SIG-M5 (cell line): ENCODE measurements at regions not wholly inside any gene's neighbourhood (a gene's known extent, or its start where the extent isn't known, plus 50 kb on each side); places are given as distances from the start of the nearest gene placed in this dataset.

Experiments used
- DNase-seq: peaks from one replicate; lab custom pipeline; 2025; lab: John Stamatoyannopoulos, UW

DNA sequence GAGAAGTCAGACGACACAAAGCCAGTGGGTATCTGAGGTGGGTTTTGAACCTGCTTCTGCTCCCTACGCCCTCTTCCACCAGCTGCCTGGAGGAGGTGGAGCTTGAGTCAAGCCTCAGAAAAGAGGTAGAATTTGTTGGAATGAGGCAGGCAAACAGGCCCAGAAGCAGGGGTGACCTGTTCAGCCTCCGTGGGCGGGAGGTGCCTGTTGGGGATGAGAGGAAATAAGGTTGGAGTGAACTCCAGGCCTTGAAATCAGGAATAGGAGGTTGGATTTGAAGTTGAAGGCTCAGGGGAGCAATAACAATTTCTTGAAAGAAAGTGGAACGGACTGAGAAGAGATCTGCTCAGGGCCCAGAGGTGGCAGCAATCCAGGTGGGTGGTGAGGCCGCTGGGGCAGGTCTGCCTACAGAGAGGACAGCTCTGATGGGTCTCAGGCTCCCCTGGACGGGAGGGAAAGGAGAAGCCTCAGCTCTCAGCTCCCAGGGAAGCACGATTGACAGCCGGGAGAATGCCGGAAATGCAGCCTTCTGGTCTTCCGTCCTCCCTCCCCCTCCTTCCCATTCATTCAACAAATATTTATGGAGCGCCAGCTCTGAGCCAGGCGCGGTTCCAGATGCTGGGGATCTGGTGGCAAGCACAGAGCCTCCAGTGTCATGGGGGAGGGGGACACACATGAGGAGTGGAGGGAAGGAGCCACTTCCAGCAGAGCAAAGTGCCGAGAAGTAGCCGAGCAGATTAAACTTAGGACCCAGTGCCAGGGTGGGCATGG, 61.9 kb upstream of the CIBAR2 start:
- DNase-seq: no peak

DNA sequence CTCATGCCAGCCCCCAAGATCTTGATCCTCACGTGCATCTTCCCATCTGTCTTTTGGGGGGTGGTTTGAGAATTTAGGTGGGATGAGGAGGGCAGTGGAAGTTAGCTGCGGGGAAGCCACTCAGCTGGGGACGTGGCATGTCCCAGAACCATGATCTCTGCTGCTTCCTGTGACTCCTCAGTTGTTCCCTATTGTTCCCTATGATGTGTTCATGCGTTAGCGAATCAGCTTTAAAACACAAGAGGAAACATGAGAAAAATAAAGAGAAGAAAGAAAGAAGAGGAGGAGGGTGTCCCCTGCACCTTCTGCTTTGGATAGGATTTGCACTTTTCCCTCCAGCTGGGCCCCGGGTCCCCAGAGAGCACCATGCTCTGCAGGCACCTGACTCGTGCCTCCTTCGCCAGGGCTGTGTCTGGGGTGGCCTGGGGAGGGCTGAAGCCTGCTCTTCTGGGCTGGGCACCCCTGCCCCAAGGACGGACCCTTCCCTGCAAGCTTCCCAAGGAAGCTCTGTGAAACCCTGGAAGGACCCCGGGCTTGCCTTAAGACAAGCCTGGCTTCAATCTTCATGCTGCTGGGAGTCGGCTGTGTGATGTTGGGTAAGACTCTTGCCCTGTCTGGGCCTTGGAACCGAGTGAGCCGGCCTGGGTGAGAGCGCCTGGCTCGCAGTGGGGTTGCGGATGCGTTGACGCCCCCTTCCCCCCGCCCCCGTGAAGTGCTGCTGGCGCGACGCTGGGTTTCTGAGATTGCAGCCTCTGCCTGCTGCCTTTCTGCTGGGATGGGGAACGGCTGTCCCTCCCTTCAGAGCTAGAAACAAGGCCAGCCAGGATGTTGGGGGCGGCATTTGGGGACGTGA, 62.8 kb upstream of the CIBAR2 start:
- DNase-seq: no peak

GRCh38 chr16:85175724-85176233, 63.5 kb upstream of the CIBAR2 start:
- DNase-seq: no peak

DNA sequence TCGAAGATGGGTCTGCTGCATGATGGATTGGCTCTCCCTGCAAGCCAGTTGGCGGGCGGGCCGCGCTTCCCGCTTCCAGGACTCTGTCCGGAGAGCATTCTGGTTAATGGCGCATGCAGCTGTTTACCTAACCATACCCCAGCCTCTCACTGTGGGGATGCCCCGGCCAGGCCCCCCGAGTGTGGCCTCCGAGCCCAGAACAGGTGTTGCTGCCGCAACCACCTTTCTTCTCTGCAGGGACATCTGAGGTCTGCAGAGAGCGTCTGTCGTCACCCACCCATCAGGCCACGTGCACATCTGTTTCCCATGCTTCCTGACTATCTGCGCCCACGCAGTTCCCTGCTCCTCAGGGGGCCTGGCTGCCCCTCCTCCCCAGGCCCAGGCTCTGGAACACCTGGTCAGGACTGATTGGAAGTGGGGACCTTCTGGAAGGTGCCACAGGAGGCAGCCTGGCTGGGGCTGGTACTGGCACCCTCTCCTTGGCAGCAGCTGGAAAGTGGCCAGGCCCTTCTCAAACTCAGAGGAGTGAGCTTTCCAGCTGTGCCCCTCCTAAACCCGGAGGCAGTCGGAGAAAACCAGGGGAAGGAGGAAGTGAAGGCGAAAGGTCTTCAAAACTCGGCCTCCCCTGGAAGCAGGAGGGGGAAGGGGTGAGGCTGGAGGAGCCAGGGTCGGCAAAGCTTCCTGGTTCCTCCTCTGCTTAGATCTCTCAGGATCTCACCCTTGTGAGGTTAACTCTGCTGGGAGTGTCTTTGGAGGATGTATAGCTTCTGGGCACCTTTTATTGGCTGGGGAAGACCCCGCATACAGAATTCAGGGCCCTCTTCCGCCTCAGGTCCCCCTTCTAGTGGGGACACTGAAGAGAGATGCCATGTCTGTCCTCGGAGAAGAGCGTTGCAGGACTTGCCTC, 64.5 kb upstream of the CIBAR2 start:
- DNase-seq: no peak

DNA sequence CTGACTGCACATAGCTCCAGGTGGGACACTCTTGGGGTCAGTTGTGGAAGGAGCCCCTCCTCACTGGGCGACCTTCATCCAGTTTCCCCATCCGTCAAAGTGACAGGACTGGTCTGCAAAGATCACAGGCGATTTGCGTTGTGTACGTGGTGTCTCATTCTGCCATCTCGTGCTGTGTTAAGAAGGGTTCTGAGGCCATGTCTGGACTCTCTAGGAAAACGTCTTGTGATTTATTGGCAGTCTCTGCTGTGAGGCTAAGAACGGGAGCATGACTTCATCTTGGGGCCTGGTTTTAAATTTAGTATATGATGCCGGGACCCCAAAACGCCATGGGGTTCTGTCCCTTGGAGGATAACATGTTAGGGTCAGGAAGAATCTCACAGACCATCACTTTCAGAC, 65.2 kb upstream of the CIBAR2 start:
- DNase-seq: no peak

GRCh38 chr16:85178006-85178591, 65.8 kb upstream of the CIBAR2 start:
- no peak for DNase-seq

DNA sequence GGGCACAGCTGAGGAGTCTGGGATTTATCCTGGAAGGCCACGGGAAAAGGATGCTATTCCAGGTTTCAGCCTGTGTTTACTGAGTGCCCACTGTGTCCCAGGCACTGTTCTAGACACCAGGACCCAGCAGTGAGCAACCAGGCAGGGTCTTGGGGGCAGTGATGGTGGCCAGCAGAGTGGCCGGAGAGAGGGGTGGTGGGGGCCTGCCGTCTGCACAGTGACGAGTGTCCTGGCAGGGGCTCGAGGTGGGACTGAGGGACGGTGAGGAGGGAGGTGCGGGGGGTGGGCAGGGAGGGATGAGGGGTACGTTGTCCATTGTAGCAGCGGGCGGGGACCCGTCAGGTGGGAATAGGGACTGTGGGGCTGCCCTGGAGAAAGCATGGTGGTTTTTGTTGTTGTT, 66.3 kb upstream of the CIBAR2 start:
- DNase-seq: no peak

DNA sequence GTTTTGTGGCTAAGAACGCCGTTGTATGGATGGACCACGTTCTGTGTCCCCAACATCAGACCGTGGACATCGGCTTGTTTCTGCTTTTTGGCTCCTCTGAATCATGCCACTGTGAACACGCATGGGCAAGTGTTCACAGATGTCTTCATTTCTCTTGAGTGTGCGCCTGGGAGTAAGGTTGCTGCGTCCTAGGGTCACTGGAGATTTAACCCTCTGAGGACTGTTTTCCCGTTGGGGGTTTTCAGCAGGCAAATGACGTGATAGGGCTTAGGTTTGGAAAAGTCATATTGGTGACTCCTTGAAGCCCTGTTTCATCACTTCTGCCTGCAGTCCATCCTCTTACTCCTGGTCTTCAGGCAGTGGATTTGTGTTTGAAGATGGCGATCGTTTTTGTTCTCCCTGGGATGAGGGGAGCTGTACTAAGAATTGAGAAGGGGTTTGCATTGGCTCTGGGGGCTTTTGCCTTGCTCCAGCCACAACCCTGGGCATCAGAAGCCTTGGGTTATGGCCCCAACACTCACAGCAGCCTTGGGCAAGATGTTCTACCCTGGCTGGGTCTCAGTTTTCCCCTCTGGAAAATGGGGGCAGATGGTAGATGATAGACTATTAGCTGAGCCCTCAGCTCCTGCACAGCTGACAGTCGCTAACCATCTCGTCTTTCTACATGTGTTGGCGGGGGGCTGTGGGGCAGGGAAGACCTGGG, 67.2 kb upstream of the CIBAR2 start:
- no peak for DNase-seq

- no peak for DNase-seq
Measured at GRCh38 chr16:85180047-85180826, 68.0 kb upstream of the CIBAR2 start.

GRCh38 chr16:85180827-85181738, 68.8 kb upstream of the CIBAR2 start:
- no peak for DNase-seq

GRCh38 chr16:85181739-85182129, 69.5 kb upstream of the CIBAR2 start:
- DNase-seq: no peak

- DNase-seq: no peak
Measured at GRCh38 chr16:85182286-85182685, 70.0 kb upstream of the CIBAR2 start.

GRCh38 chr16:85182774-85183173, 70.5 kb upstream of the CIBAR2 start:
- no peak for DNase-seq

DNA sequence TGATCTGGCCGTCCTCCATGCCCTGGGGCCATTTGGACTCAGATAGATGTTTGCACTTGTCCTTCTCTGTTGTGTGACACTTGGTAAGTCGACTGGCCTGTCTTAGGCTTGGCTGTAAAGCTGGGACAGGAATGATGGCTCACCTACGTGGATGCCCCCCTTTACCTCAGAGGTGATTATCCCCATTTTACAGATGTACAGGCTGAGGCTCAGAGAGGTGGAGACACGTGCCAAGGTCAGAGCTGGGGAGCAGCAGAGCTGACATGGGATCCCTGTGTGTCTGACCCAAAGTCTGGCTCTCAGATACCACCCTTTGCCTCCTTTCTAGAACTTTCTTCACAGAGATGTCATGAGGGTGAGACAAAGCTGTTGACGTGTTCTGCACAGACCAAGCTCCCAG, 71.3 kb upstream of the CIBAR2 start:
- DNase-seq: no peak

DNA sequence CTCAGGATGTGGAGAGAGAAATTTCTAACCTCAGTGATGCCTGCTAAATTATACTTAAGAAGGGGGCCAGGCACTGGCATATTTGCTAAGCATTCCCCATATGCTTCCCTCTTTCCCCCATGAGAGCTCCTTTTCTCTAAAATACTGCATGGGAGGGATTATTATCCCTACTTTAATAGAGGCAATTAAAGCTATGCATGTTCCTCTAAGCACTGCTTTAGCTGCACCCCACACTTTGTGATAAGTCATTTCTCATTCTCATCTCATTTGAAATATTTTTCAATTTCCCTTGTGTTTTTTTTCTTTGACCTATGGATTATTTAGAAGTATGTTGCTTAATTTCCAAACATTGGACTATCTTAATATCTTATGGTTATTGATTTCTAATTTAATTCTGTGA, 72.1 kb upstream of the CIBAR2 start:
- no peak for DNase-seq

GRCh38 chr16:85185303-85186100, 73.2 kb upstream of the CIBAR2 start:
- no peak for DNase-seq

DNA sequence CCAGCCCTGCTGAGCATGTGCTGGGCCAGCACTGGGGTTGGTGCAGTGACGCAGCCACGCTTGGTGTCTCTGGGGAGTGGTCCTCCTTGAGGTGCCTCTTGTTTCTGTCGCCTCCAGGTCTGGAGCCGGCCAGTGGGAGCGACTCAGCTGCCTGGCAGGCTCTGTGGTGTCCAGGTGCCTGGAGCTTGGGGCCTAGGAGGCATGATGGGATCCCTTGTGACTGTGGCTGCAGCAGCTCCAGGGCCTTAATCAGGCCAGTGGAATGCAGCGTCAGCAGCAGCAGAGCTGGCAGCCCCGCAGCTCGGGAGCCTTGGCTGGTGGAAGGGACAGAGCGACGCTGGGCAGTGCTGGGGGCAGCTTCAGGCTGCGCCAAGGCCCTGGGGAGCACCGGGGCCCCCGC, 74.7 kb upstream of the CIBAR2 start:
- no peak for DNase-seq

DNA sequence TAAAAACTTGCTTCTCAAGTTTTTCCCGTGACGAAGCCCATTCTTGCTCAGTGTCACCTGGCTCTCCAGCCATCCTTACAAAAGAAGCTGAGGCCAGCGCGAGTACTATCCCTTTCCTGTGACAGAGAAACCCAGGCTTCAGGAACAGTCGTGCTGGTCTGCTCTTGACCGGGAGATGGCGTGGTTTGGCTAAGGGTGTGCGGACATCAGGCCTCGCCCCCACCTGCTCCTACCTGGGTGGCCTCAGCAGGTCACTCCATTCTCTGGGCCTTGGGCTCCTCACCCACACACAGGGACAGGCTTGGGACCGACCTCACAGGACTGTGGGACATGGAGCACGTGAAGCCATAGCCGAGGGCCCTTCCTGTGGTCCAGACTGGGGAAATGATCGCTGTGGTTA, 75.2 kb upstream of the CIBAR2 start:
- no peak for DNase-seq
